T47D (cell line): ENCODE measurements at regions not wholly inside any gene's neighbourhood (a gene's known extent, or its start where the extent isn't known, plus 50 kb on each side); places are given as distances from the start of the nearest gene placed in this dataset.
A peak's percentile ranks its signal among the peaks of the same experiment; 100 is the strongest.

ENCODE experiments used
- DNase-seq, 2 experiments: peaks; one replicate each; pipeline versions ENCODE4 v3.0.0 to v3.0.0-alpha.2; 2011 to 2012; ENCODE audit warnings: low read depth in 1 of 2, low spot score in 1 of 2
- JUND ChIP-seq: IDR thresholded peaks from 2 replicates; pipeline ENCODE4 v1.6.1; 2012; ENCODE audit warnings: low read depth
- in situ Hi-C: cut with HindIII; loops from 2 replicates; pipeline ENCODE4 v1.10.0; 2016; ENCODE audit warnings: low sequenced_read_pairs, low pct_unique_long_range_greater_than_20kb

- no peak for TF ChIP-seq JUND
- peak in 1 of 2 experiments; percentile 36 for DNase-seq
Observed at GRCh38 chr20:40442181-40442963, 246.7 kb downstream of the MAFB start.

DNA sequence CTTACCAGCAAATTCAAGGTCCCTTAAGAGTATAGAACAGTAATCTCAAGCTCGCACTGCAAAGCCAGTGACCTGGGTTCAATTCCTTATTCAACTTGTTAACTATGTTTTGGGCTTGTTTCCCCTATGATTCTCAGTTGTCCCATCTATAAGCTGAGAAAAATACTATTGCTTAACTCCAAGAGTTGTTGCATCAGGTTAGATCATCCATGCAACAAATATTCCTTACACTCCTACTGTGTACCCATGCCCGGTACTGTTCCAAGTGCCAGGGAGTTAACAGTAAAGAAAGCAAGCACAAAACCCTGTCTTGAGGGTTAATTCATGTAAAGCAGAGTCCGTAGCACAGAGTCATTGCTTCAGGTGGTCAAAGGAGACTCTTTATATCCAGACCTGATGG is 247.3 kb downstream of the MAFB start:
- TF ChIP-seq JUND: no peak
- in situ Hi-C loops: no loop called here
- no peak for DNase-seq

More at GRCh38 chr20:40442181-40442963, 246.7 kb downstream of the MAFB start:
- in situ Hi-C loops: no loop called here

- DNase-seq: no peak
- TF ChIP-seq JUND: no peak
- in situ Hi-C loops: no loop called here
Observed at GRCh38 chr20:40438161-40438830, 250.7 kb downstream of the MAFB start.

- in situ Hi-C loops: no loop called here
- no peak for TF ChIP-seq JUND
- DNase-seq: no peak
Observed at GRCh38 chr20:40436011-40436410, 253.0 kb downstream of the MAFB start.

GRCh38 chr20:40435146-40435895 is 253.7 kb downstream of the MAFB start:
- in situ Hi-C loops: no loop called here
- no peak for TF ChIP-seq JUND
- DNase-seq: no peak

- TF ChIP-seq JUND: no peak
- no peak for DNase-seq
- in situ Hi-C loops: no loop called here
Observed at GRCh38 chr20:40434122-40434521, 254.9 kb downstream of the MAFB start.

- DNase-seq: no peak
- no peak for TF ChIP-seq JUND
- in situ Hi-C loops: no loop called here
Observed at GRCh38 chr20:40433341-40433861, 255.6 kb downstream of the MAFB start.

DNA sequence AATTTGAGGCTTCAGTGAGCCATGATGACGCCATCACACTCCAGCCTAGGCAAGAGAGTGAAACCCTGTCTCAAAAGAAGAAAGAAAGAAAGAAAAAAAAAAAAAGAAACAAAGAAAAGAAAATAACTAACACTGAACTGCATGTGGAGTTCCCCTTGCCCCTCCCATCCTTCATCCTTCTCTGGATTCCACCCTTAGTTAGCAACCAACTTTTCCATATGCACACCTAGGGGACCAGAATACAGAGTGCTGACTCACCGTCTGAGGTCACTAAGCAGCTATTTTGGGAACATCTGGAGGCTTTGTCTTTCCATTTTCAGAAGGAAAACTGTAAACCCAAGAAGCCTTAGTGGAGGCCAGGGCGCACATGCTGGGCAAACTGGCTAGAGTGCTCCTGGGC is 257.4 kb downstream of the MAFB start:
- TF ChIP-seq JUND: no peak
- in situ Hi-C loops: no loop called here
- no peak for DNase-seq

- TF ChIP-seq JUND: no peak
- no peak for DNase-seq
- in situ Hi-C loops: no loop called here
Observed at GRCh38 chr20:40431112-40431511, 257.9 kb downstream of the MAFB start.

- in situ Hi-C loops: no loop called here
- no peak for TF ChIP-seq JUND
- DNase-seq: no peak
Observed at GRCh38 chr20:40427026-40427425, 262.0 kb downstream of the MAFB start.

DNA sequence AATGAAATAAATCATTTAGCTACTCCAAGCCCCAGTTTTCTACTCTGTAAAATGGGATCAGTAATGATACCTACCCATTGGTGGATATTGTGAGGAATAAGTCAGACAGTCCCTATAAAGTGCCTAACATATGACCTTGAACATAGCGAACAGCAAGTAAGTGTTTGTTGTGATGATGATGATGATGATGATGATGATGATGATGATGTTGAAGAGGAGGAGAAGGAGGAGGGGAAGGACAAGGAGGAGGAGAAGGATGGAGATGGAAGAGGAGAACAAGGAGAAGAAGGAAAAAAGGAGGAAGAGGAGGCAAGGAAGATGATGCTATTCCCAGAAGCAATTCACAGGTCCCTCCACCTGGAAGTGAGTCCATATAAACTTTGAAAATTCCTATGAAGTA is 264.3 kb downstream of the MAFB start:
- no peak for TF ChIP-seq JUND
- no peak for DNase-seq
- in situ Hi-C loops: no loop called here

GRCh38 chr20:40422656-40423055 is 266.4 kb downstream of the MAFB start:
- in situ Hi-C loops: no loop called here
- DNase-seq: no peak
- no peak for TF ChIP-seq JUND

- no peak for TF ChIP-seq JUND
- peak in 1 of 2 experiments; percentile 10 for DNase-seq
- in situ Hi-C loops: no loop called here
Observed at GRCh38 chr20:40416274-40416673, 272.8 kb downstream of the MAFB start.
